ENCODE measurements at regions not wholly inside any gene's neighbourhood (a gene's known extent, or its start where the extent isn't known, plus 50 kb on each side); places are given as distances from the start of the nearest gene placed in this dataset.

DNA sequence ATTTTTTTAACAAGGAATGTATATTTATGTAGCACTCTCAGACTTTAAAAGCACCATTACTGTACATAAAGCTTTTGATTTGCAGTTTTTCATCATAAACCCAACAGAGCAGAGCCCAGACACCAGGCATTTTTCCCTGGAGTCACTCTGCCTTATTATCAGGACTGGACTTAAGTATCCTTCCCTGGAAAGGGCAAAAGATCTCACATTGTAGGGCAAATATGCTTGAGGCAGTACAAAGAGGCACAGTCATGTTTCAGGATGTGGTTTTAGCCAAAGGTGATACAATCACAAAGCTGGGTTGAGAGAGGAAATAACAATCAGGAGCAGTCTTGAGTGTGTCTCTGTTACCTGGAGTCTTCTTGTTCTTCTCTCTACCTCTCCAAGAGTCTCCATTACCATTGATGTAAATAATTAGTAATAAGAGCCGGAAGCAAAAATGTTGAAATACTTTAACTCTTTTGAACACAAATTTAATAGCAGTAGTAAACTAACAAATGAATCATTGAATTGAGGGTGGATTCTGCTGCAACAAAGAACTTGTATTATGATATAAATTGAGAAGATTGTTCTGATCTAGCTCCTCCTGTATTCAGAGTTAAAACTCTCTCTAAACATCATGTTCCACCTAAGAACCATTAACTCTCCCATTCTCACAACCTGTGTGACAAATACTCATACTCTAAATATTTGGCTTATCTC, 160.5 kb downstream of the LTN1 start:
- ATAC-seq: no peak
- no peak for TF ChIP-seq MXD4 (CRISPR knock-in tag; IDR thresholded peaks at IDR 0.05; ENCODE audit: borderline replicate concordance)
- no peak for TF ChIP-seq ZNF232 (CRISPR knock-in tag; IDR thresholded peaks at IDR 0.05)
- no peak for TF ChIP-seq MAX (CRISPR knock-in tag; IDR thresholded peaks at IDR 0.05)
- no peak overlapping the region for H3K4me3 Mint-ChIP-seq
- no peak overlapping the region for H3K27ac Mint-ChIP-seq
- ChIA-PET POLR2A (no interaction called here), CTCF (no interaction called here)
- peaks cover 19% of the 10 kb centered on the region for H3K4me1 Mint-ChIP-seq
- H3K9me3 Mint-ChIP-seq: 0 out of 2 replicates have a peak, but pooled peaks cover 6% of the 10 kb centered on the region
- no peaks in the 10 kb centered on the region for H3K36me3 Mint-ChIP-seq
- DNase-seq (ENCODE audit: low spot score): no peak
- no peaks in the 10 kb centered on the region for H3K27me3 Mint-ChIP-seq (ENCODE audit: low read depth)

- Mint-ChIP-seq H3K27me3 (ENCODE audit: low read depth) (no peaks in the 10 kb centered on the region), H3K4me1 (peaks cover under 1% of the 10 kb centered on the region; the same call in 1 of the 2 replicates), H3K9me3 (no peaks in the 10 kb centered on the region), H3K27ac (no peak overlapping the region), H3K4me3 (no peak overlapping the region), H3K36me3 (no peaks in the 10 kb centered on the region)
- CTCF ChIA-PET: no interaction called here
- DNase-seq (ENCODE audit: low spot score): no peak
- TF ChIP-seq RORB (CRISPR knock-in tag; IDR thresholded peaks at IDR 0.05) (no peak), FOXP1 (CRISPR knock-in tag; IDR thresholded peaks at IDR 0.05; ENCODE audit: borderline replicate concordance) (no peak), ARID4B (CRISPR knock-in tag; IDR thresholded peaks at IDR 0.05; ENCODE audit: borderline replicate concordance) (no peak), IRF2 (CRISPR knock-in tag; IDR thresholded peaks at IDR 0.05; ENCODE audit: borderline replicate concordance, low read depth) (no peak)
- ATAC-seq: no peak
- POLR2A ChIA-PET: no interaction called here
Observed at GRCh38 chr21:28828981-28829380, 163.7 kb downstream of the LTN1 start.

- H3K36me3 Mint-ChIP-seq: no peaks in the 10 kb centered on the region
- ChIA-PET CTCF (no interaction called here), POLR2A (no interaction called here)
- no peaks in the 10 kb centered on the region for H3K9me3 Mint-ChIP-seq
- no peak overlapping the region for H3K4me3 Mint-ChIP-seq
- H3K4me1 Mint-ChIP-seq: no peaks in the 10 kb centered on the region
- H3K27me3 Mint-ChIP-seq (ENCODE audit: low read depth): no peaks in the 10 kb centered on the region
- DNase-seq (ENCODE audit: low spot score): no peak
- H3K27ac Mint-ChIP-seq: no peak overlapping the region
- ATAC-seq: no peak
- TF ChIP-seq TP53 (CRISPR knock-in tag; IDR thresholded peaks at IDR 0.05): no peak
- TF ChIP-seq, protein P1, sequence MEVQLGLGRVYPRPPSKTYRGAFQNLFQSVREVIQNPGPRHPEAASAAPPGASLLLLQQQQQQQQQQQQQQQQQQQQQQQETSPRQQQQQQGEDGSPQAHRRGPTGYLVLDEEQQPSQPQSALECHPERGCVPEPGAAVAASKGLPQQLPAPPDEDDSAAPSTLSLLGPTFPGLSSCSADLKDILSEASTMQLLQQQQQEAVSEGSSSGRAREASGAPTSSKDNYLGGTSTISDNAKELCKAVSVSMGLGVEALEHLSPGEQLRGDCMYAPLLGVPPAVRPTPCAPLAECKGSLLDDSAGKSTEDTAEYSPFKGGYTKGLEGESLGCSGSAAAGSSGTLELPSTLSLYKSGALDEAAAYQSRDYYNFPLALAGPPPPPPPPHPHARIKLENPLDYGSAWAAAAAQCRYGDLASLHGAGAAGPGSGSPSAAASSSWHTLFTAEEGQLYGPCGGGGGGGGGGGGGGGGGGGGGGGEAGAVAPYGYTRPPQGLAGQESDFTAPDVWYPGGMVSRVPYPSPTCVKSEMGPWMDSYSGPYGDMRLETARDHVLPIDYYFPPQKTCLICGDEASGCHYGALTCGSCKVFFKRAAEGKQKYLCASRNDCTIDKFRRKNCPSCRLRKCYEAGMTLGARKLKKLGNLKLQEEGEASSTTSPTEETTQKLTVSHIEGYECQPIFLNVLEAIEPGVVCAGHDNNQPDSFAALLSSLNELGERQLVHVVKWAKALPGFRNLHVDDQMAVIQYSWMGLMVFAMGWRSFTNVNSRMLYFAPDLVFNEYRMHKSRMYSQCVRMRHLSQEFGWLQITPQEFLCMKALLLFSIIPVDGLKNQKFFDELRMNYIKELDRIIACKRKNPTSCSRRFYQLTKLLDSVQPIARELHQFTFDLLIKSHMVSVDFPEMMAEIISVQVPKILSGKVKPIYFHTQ (CRISPR knock-in tag; IDR thresholded peaks at IDR 0.05): no peak
- no peak for TF ChIP-seq ZNF425 (CRISPR knock-in tag; conservative IDR thresholded peaks at IDR 0.05)
- TF ChIP-seq ZSCAN18 (CRISPR knock-in tag; IDR thresholded peaks at IDR 0.05): no peak
- TF ChIP-seq, protein P2, sequence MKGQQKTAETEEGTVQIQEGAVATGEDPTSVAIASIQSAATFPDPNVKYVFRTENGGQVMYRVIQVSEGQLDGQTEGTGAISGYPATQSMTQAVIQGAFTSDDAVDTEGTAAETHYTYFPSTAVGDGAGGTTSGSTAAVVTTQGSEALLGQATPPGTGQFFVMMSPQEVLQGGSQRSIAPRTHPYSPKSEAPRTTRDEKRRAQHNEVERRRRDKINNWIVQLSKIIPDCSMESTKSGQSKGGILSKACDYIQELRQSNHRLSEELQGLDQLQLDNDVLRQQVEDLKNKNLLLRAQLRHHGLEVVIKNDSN (CRISPR knock-in tag; IDR thresholded peaks at IDR 0.05): no peak
- TF ChIP-seq ZNF232 (CRISPR knock-in tag; IDR thresholded peaks at IDR 0.05): no peak
- TF ChIP-seq E2F1 (CRISPR knock-in tag; IDR thresholded peaks at IDR 0.05): no peak
- TF ChIP-seq MYBL2 (CRISPR knock-in tag; IDR thresholded peaks at IDR 0.05): no peak
- no peak for TF ChIP-seq ZNF138 (CRISPR knock-in tag; conservative IDR thresholded peaks at IDR 0.05)
Observed at GRCh38 chr21:28828021-28828420, 164.7 kb downstream of the LTN1 start.
